IMR-90 (cell line): ENCODE measurements at regions not wholly inside any gene's neighbourhood (a gene's known extent, or its start where the extent isn't known, plus 50 kb on each side); places are given as distances from the start of the nearest gene placed in this dataset.

Source experiments
- ATAC-seq: fragments of 200-7000 bp; cut with Tn5 transposase; 2 replicates; pipeline ENCODE4 v1.9.1; 2020; ENCODE audit warnings: low read depth, mild to moderate bottlenecking, moderate library complexity
- BruUV-seq: library from RNA; stranded (reverse); fragments of 400-500 nt; replicated peaks from 2 replicates; lab custom pipeline; 2021; lab: Mats Ljungman, UMichigan
- CTCF ChIA-PET: fragments of 300-600 bp; formaldehyde crosslinking; extraction: SDS; loops from one replicate; lab custom pipeline; 2021; ENCODE audit warnings: antibody characterized with exemption; lab: Yijun Ruan, JAX
- POLR2A ChIA-PET: fragments of 300-600 bp; sonication (Branson Sonifier 250); formaldehyde crosslinking; loops from one replicate; lab custom pipeline; 2022; ENCODE audit warnings: antibody characterized with exemption; ENCODE audit not compliant: unreplicated experiment; lab: Charles Lee
- DNase-seq: peaks from one replicate; pipeline ENCODE4 v3.0.0; 2013
- H2AFZ ChIP-seq: replicated peaks from 2 replicates; pipeline ENCODE3; 2013; ENCODE audit warnings: low read length, mild to moderate bottlenecking; ENCODE audit not compliant: poor library complexity
- H2AK5ac ChIP-seq: 2 replicates; pipeline ENCODE4 v1.6.1; 2013; ENCODE audit warnings: low read depth, low read length, inconsistent platforms
- H2AK9ac ChIP-seq: replicated peaks from 2 replicates; pipeline ENCODE3; 2013; ENCODE audit warnings: mild to moderate bottlenecking, low read depth, low read length, moderate library complexity; ENCODE audit not compliant: poor library complexity
- H2BK120ac ChIP-seq: 2 replicates; pipeline ENCODE4 v1.6.1; 2013; ENCODE audit warnings: low read depth, low read length, inconsistent platforms
- H2BK15ac ChIP-seq: 3 replicates; pipeline ENCODE4 v1.6.1; 2013; ENCODE audit warnings: low read depth, low read length, inconsistent platforms
- H2BK20ac ChIP-seq: 2 replicates; pipeline ENCODE4 v1.6.1; 2013; ENCODE audit warnings: low read depth, mild to moderate bottlenecking, inconsistent platforms, low read length, moderate library complexity
- H2BK5ac ChIP-seq: 2 replicates; pipeline ENCODE4 v1.6.1; 2013; ENCODE audit warnings: mild to moderate bottlenecking, low read depth, low read length, inconsistent platforms; ENCODE audit not compliant: poor library complexity, severe bottlenecking
- H3K14ac ChIP-seq: replicated peaks from 2 replicates; pipeline ENCODE4 v1.6.1; 2013; ENCODE audit warnings: low read depth, low read length, inconsistent platforms
- H3K18ac ChIP-seq: 2 replicates; pipeline ENCODE4 v1.6.1; 2013; ENCODE audit warnings: low read depth, low read length, control low read depth
- H3K23ac ChIP-seq: 2 replicates; pipeline ENCODE4 v1.6.1; 2013; ENCODE audit warnings: low read depth, low read length, inconsistent platforms
- H3K27ac ChIP-seq: 2 replicates; pipeline ENCODE4 v1.5.1; 2013; ENCODE audit warnings: mild to moderate bottlenecking, control low read depth, low read length; ENCODE audit not compliant: insufficient read depth
- H3K27me3 ChIP-seq: 2 replicates; pipeline ENCODE4 v1.6.1; 2013; ENCODE audit warnings: low read length; ENCODE audit not compliant: control insufficient read depth, insufficient read depth
- H3K36me3 ChIP-seq: 2 replicates; pipeline ENCODE4 v1.6.1; 2013; ENCODE audit warnings: low read length, mixed read lengths; ENCODE audit not compliant: control insufficient read depth, insufficient read depth
- H3K4ac ChIP-seq: 2 replicates; pipeline ENCODE4 v1.6.1; 2013; ENCODE audit warnings: low read depth, low read length, inconsistent platforms
- H3K4me1 ChIP-seq: 2 replicates; pipeline ENCODE4 v1.6.1; 2013; ENCODE audit warnings: low read length, mixed read lengths; ENCODE audit not compliant: control insufficient read depth, insufficient read depth
- H3K4me2 ChIP-seq: 2 replicates; pipeline ENCODE4 v1.6.1; 2013; ENCODE audit warnings: low read depth, mild to moderate bottlenecking, control low read depth, low read length, moderate library complexity
- H3K4me3 ChIP-seq: 2 replicates; pipeline ENCODE4 v1.5.1; 2013; ENCODE audit warnings: low read depth, mild to moderate bottlenecking, control low read depth, low read length, moderate library complexity; ENCODE audit not compliant: insufficient read depth
- H3K56ac ChIP-seq: 2 replicates; pipeline ENCODE4 v1.6.1; 2013; ENCODE audit warnings: low read length, inconsistent platforms; ENCODE audit not compliant: insufficient read depth; ENCODE audit errors: extremely low read depth
- H3K79me1 ChIP-seq, 2 experiments: 2 replicates each; pipeline ENCODE4 v1.6.1; 2013; ENCODE audit warnings: low read length in 2 of 2, inconsistent platforms in 1 of 2, low read depth in 1 of 2
- H3K9ac ChIP-seq: 2 replicates; pipeline ENCODE4 v1.6.1; 2013; ENCODE audit warnings: low read depth, low read length, control low read depth
- H3K9me1 ChIP-seq: 2 replicates; pipeline ENCODE4 v1.6.1; 2013; ENCODE audit warnings: low read length, inconsistent platforms; ENCODE audit not compliant: insufficient read depth
- H3K9me3 ChIP-seq: 2 replicates; pipeline ENCODE4 v1.6.1; 2013; ENCODE audit warnings: low read length; ENCODE audit not compliant: control insufficient read depth, insufficient read depth
- H4K20me1 ChIP-seq: 2 replicates; pipeline ENCODE4 v1.6.1; 2013; ENCODE audit warnings: low read length, inconsistent platforms; ENCODE audit not compliant: insufficient read depth
- H4K5ac ChIP-seq: 2 replicates; pipeline ENCODE4 v1.6.1; 2013; ENCODE audit warnings: mild to moderate bottlenecking, low read depth, low read length, control low read depth
- H4K8ac ChIP-seq, 2 experiments: 2 replicates each; pipeline ENCODE4 v1.6.1; 2013; ENCODE audit warnings: low read depth in 2 of 2, low read length in 2 of 2, control low read depth in 1 of 2, inconsistent platforms in 1 of 2
- H4K91ac ChIP-seq: 2 replicates; pipeline ENCODE4 v1.6.1; 2013; ENCODE audit warnings: low read depth, low read length, inconsistent platforms; ENCODE audit not compliant: insufficient read depth
- RFX5 ChIP-seq: IDR thresholded peaks from 2 replicates; pipeline ENCODE4 v1.8.0; 2012; ENCODE audit warnings: low read depth, mild to moderate bottlenecking, low read length, moderate library complexity
- WGBS, 2 experiments: methylation state at CpG; one replicate each; pipeline versions ENCODE4 v1.1.5 to v1.1.7; 2013; ENCODE audit warnings: missing lambda C conversion rate in 2 of 2; ENCODE audit not compliant: insufficient read length in 1 of 2; ENCODE audit errors: extremely low coverage in 2 of 2; 5-methylcytosine and 5-hydroxymethylcytosine counted together
- dilution Hi-C: fragments of 300-500 bp; cut with HindIII; formaldehyde crosslinking; loops from one replicate; pipeline ENCODE4 v1.14.3; 2018; ENCODE audit warnings: low sequenced_read_pairs; ENCODE audit not compliant: unreplicated experiment
- in situ Hi-C: fragments of 300-500 bp; cut with MboI; formaldehyde crosslinking; loops from 3 replicates; pipeline ENCODE4 v1.14.3; 2019; ENCODE audit warnings: low sequenced_read_pairs, inconsistent platforms, mixed read lengths
- intact Hi-C: fragments of 100-400 bp; cut with micrococcal nuclease; formaldehyde crosslinking; loops from 2 replicates; pipeline ENCODE4 v1.10.0; 2022
- TF ChIP-seq, protein P1 (sequence below): fragments of 150-350 bp; IDR thresholded peaks from 2 replicates; pipeline ENCODE4 v1.6.1; 2017; ENCODE audit warnings: mild to moderate bottlenecking, antibody characterized with exemption, low read length, low read depth

DNA sequence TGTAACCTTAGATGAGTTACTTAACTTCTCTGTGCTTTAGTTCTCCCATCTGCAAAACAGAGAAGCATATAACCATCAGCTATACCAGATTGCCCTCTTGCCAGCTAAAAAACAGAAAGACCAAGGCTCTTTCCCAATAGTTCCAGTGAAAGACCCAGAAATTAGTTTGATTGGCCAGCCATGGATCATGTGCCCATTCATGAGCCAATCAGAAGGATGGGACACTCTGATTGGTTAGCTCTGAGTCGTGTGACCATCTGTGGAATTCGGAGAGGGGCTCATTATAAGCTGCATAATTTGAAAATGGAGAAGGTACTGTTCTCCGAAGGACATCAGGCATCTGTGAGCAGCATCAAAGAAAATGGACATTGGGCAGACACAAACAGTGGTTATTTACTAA is 155.2 kb downstream of the ABCC12 start:
- Histone ChIP-seq H3K36me3 (no peaks in the 10 kb centered on the region), H2BK20ac (no peak overlapping the region), H4K20me1 (no peaks in the 10 kb centered on the region), H2AK5ac (no peak overlapping the region), H3K9me1 (no peaks in the 10 kb centered on the region), H4K8ac (no peak overlapping the region), H2AK9ac (no peak overlapping the region), H3K4me3 (no peak overlapping the region), H3K4me1 (no peaks in the 10 kb centered on the region), H2BK120ac (no peak overlapping the region), H3K27ac (no peak overlapping the region), H3K4ac (no peak overlapping the region), H2BK5ac (no peak overlapping the region), H3K4me2 (no peak overlapping the region), H3K9me3 (no peaks in the 10 kb centered on the region), H3K9ac (no peak overlapping the region), H3K18ac (no peak overlapping the region), H3K14ac (no peak overlapping the region), H3K56ac (no peak overlapping the region), H4K91ac (no peak overlapping the region), H2AFZ (no peak overlapping the region), H4K5ac (no peak overlapping the region), H3K27me3 (peaks cover 2% of the 10 kb centered on the region; the same call in 1 of the 2 replicates), H3K23ac (no peak overlapping the region), H2BK15ac (no peak overlapping the region), H3K79me1 (no peaks in the 10 kb centered on the region)
- no peak for DNase-seq
- no TSS peak for BruUV-seq
- in situ Hi-C loops (no loop called here), intact Hi-C loops (no loop called here), dilution Hi-C loops (no loop called here)
- no peak for TF ChIP-seq RFX5
- TF ChIP-seq, protein P1, sequence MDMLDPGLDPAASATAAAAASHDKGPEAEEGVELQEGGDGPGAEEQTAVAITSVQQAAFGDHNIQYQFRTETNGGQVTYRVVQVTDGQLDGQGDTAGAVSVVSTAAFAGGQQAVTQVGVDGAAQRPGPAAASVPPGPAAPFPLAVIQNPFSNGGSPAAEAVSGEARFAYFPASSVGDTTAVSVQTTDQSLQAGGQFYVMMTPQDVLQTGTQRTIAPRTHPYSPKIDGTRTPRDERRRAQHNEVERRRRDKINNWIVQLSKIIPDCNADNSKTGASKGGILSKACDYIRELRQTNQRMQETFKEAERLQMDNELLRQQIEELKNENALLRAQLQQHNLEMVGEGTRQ, result 0 out of 2 replicates have a peak, but pooled peaks have one; percentile 12
- ATAC-seq, result no peak
- WGBS, 2 experiments, result no CpG with 5 or more reads among the region's 3 CpGs
- ChIA-PET CTCF (no interaction called here), POLR2A (no interaction called here)
